CD4-positive, alpha-beta memory T cell (primary cell): ENCODE measurements at regions not wholly inside any gene's neighbourhood (a gene's known extent, or its start where the extent isn't known, plus 50 kb on each side); places are given as distances from the start of the nearest gene placed in this dataset.
A peak's percentile ranks its signal among the peaks of the same experiment; 100 is the strongest.

Experiments used
- CTCF ChIA-PET: fragments of 350-600 bp; sonication (Branson Sonifier 250); formaldehyde crosslinking; loops from one replicate; lab custom pipeline; 2021; ENCODE audit warnings: inconsistent platforms; ENCODE audit not compliant: partially characterized antibody; lab: Charles Lee
- POLR2A ChIA-PET: fragments of 350-600 bp; sonication (Branson Sonifier 250); formaldehyde crosslinking; loops from one replicate; lab custom pipeline; 2021; ENCODE audit not compliant: partially characterized antibody; lab: Charles Lee
- DNase-seq, 5 donors: peaks; one replicate each; pipeline versions ENCODE4 v3.0.0 to v3.0.0-alpha.2; 2020 to 2022; ENCODE audit warnings: mixed read lengths in 1 of 5
- H3K27ac ChIP-seq: one replicate; pipeline ENCODE4 v1.7.0; 2013; ENCODE audit warnings: low read depth, low read length
- H3K27me3 ChIP-seq: 2 replicates; pipeline ENCODE4 v1.7.0; 2013; ENCODE audit warnings: mild to moderate bottlenecking, low read length, moderate library complexity; ENCODE audit not compliant: insufficient read depth
- H3K36me3 ChIP-seq: 2 replicates; pipeline ENCODE4 v1.7.0; 2013; ENCODE audit warnings: mild to moderate bottlenecking, low read length, moderate library complexity; ENCODE audit not compliant: insufficient read depth
- H3K4me1 ChIP-seq: 2 replicates; pipeline ENCODE4 v1.7.0; 2013; ENCODE audit warnings: mild to moderate bottlenecking, low read length, moderate library complexity; ENCODE audit not compliant: insufficient read depth
- H3K4me3 ChIP-seq, 2 donors: one replicate each; pipeline ENCODE4 v1.7.0; 2013; ENCODE audit warnings: low read length in 2 of 2, mild to moderate bottlenecking in 1 of 2
- H3K9me3 ChIP-seq, 2 donors: one replicate each; pipeline ENCODE4 v1.7.0; 2013; ENCODE audit warnings: low read length in 2 of 2, control low read depth in 1 of 2; ENCODE audit not compliant: control insufficient read depth in 1 of 2
- H3K27ac Mint-ChIP-seq, 7 donors: one replicate each; pipeline ENCODE4 v1.8.0; 2020 to 2021; ENCODE audit warnings: mixed read lengths in 7 of 7, mild to moderate bottlenecking in 6 of 7, inconsistent platforms in 3 of 7, moderate library complexity in 3 of 7
- H3K27me3 Mint-ChIP-seq, 2 donors: one replicate each; pipeline ENCODE4 v1.8.0; 2020 to 2021; ENCODE audit warnings: mixed read lengths in 2 of 2
- H3K36me3 Mint-ChIP-seq, 2 donors: one replicate each; pipeline ENCODE4 v1.8.0; 2020 to 2021; ENCODE audit warnings: mixed read lengths in 2 of 2, inconsistent platforms in 1 of 2, mild to moderate bottlenecking in 1 of 2
- H3K4me1 Mint-ChIP-seq, 4 donors: one replicate each; pipeline ENCODE4 v1.8.0; 2020 to 2021; ENCODE audit warnings: mixed read lengths in 4 of 4, mild to moderate bottlenecking in 1 of 4
- H3K4me3 Mint-ChIP-seq, 8 donors: one replicate each; pipeline ENCODE4 v1.8.0; 2020 to 2021; ENCODE audit warnings: mixed read lengths in 8 of 8, mild to moderate bottlenecking in 7 of 8, moderate library complexity in 6 of 8, inconsistent platforms in 3 of 8
- H3K9me3 Mint-ChIP-seq, 8 donors: one replicate each; pipeline ENCODE4 v1.8.0; 2020 to 2021; ENCODE audit warnings: mixed read lengths in 8 of 8, mild to moderate bottlenecking in 5 of 8, inconsistent platforms in 3 of 8, moderate library complexity in 1 of 8
- intact Hi-C: fragments of 100-400 bp; cut with micrococcal nuclease; formaldehyde crosslinking; loops from one replicate; pipeline ENCODE4 v1.15.1; 2023

DNA sequence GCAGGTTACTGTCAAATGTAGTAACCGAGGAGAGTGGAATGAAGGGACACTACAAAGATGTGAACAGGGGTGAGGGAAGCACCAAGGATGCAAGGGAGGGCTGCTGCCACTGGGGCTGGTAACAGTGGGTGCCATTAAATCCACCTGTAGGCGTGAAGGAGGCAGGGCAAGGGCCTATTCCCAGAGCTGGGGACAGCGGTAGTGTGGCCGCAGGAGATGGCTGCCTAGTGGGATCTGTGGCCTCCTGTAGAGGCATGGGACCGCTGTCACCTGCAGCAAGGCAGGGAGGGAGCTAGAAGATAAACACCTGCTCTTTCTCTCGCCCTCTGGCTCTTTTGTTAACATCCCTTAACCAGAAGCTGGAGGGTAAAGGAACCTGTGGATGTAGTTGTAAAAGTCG lies 80.5 kb upstream of the CNIH3 start:
- CTCF ChIA-PET: no interaction called here
- Mint-ChIP-seq H3K27me3 (peaks cover 2 to 9% of the 10 kb centered on the region in 2 donors), H3K9me3 (no peaks in the 10 kb centered on the region), H3K4me1 (peaks cover 0 to 2% (median 0%) of the 10 kb centered on the region in 4 donors), H3K4me3 (no peak overlapping the region), H3K36me3 (no peaks in the 10 kb centered on the region), H3K27ac (no peak overlapping the region)
- intact Hi-C loops: no loop called here
- Histone ChIP-seq H3K27ac (no peak overlapping the region), H3K4me3 (no peak overlapping the region), H3K36me3 (no peaks in the 10 kb centered on the region), H3K9me3 (no peaks in the 10 kb centered on the region), H3K4me1 (no peaks in the 10 kb centered on the region), H3K27me3 (no peaks in the 10 kb centered on the region)
- POLR2A ChIA-PET: no interaction called here
- DNase-seq: no peak

DNA sequence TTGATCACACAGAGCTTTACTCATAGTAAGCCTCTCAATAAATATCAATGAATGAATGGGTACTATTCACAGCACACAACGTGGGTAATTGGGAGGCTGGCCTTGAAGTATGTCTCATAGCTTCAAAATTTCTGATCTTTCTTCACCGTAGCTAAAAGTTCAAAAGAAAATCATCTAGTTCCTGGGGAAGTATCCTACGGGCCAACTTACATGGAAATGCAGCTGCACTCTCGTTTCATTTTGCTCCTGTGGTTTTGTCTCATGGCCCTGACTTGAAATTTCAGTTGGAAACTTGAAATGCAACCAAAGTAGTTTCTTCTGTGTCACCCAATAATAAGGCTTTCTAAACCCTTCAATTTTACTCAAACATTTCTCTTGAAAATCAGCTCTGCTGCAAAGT lies 76.1 kb upstream of the CNIH3 start:
- H3K27ac Mint-ChIP-seq: no peak overlapping the region
- peaks cover 12% of the 10 kb centered on the region for H3K4me1 ChIP-seq
- ChIA-PET POLR2A (no interaction called here), CTCF (no interaction called here)
- H3K36me3 ChIP-seq: no peaks in the 10 kb centered on the region
- H3K36me3 Mint-ChIP-seq: no peaks in the 10 kb centered on the region
- no peak overlapping the region for H3K27ac ChIP-seq
- no peak overlapping the region for H3K4me3 ChIP-seq
- no peaks in the 10 kb centered on the region for H3K9me3 Mint-ChIP-seq
- no peak overlapping the region for H3K4me3 Mint-ChIP-seq
- H3K4me1 Mint-ChIP-seq: peaks cover 10 to 16% (median 12%) of the 10 kb centered on the region in 4 donors
- H3K27me3 Mint-ChIP-seq: no peaks in the 10 kb centered on the region
- no peaks in the 10 kb centered on the region for H3K27me3 ChIP-seq
- H3K9me3 ChIP-seq: no peaks in the 10 kb centered on the region
- no peak for DNase-seq
- intact Hi-C loops: no loop called here

DNA sequence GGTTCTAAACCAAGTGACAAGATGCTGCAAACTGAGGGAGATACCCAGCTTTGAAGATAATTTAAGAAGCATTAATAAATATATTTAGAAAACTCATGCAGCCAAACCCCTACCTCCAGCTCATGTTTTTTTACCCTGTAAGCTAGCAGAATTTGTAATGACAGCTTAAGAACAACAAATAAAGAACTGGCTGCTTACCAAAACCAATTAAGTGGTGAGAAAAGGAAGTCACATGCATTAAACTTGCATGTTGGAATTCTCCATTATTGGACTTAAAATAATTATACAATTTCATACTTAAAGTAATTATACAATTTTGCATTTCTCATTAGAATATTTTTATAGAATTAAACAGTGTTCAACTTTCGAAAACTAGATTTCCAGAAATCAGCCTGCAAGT lies 75.6 kb upstream of the CNIH3 start:
- H3K4me1 Mint-ChIP-seq: peaks cover 8 to 16% (median 12%) of the 10 kb centered on the region in 4 donors
- H3K27me3 ChIP-seq: no peaks in the 10 kb centered on the region
- intact Hi-C loops: no loop called here
- H3K36me3 ChIP-seq: no peaks in the 10 kb centered on the region
- H3K27ac ChIP-seq: no peak overlapping the region
- ChIA-PET POLR2A (no interaction called here), CTCF (no interaction called here)
- DNase-seq: no peak
- no peak overlapping the region for H3K4me3 ChIP-seq
- H3K9me3 Mint-ChIP-seq: no peaks in the 10 kb centered on the region
- no peaks in the 10 kb centered on the region for H3K27me3 Mint-ChIP-seq
- peaks cover 12% of the 10 kb centered on the region for H3K4me1 ChIP-seq
- H3K27ac Mint-ChIP-seq: no peak overlapping the region
- no peaks in the 10 kb centered on the region for H3K36me3 Mint-ChIP-seq
- H3K4me3 Mint-ChIP-seq: no peak overlapping the region
- no peaks in the 10 kb centered on the region for H3K9me3 ChIP-seq

DNA sequence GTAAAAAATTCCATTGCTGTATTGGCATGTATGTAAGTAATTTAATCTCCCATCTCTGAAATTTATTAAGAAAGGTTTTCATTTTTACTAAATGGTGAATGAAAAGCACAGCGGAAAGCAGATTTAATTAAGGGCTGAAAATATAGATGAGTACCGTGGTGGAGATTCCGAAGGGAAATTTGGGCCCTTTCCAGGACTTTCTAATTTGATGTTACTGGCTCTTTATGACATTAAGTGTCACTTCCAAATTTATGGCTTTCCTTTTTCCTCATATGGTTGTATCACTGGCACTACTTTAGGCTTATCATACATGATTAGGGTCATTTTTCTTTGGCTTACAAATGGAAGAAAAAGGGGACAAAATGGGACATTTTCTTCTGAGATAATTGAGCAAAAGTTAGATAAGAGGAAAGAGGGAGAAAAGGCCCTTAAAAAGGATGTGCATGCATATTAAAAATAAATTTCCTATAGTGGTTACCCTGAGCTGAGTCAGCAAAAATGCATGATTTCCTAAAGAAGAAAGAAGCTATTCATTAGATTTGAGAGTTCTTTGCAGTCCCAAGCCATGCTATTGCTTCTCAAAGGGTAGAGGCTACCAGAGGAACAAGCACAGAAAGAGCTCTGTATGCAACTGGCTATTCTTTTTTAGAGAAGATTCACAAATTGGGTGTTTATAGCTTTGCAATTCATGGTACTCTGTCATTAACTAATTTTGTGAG lies 74.9 kb upstream of the CNIH3 start:
- H3K27ac ChIP-seq: no peak overlapping the region
- H3K27me3 ChIP-seq: no peaks in the 10 kb centered on the region
- H3K4me3 ChIP-seq: no peak overlapping the region
- Mint-ChIP-seq H3K4me3 (no peak overlapping the region), H3K27ac (no peak overlapping the region), H3K9me3 (no peaks in the 10 kb centered on the region), H3K36me3 (no peaks in the 10 kb centered on the region), H3K27me3 (no peaks in the 10 kb centered on the region), H3K4me1 (peaks cover 8 to 16% (median 12%) of the 10 kb centered on the region in 4 donors)
- intact Hi-C loops: no loop called here
- ChIA-PET POLR2A (no interaction called here), CTCF (no interaction called here)
- no peak for DNase-seq
- no peaks in the 10 kb centered on the region for H3K9me3 ChIP-seq
- peaks cover 12% of the 10 kb centered on the region for H3K4me1 ChIP-seq
- H3K36me3 ChIP-seq: no peaks in the 10 kb centered on the region

DNA sequence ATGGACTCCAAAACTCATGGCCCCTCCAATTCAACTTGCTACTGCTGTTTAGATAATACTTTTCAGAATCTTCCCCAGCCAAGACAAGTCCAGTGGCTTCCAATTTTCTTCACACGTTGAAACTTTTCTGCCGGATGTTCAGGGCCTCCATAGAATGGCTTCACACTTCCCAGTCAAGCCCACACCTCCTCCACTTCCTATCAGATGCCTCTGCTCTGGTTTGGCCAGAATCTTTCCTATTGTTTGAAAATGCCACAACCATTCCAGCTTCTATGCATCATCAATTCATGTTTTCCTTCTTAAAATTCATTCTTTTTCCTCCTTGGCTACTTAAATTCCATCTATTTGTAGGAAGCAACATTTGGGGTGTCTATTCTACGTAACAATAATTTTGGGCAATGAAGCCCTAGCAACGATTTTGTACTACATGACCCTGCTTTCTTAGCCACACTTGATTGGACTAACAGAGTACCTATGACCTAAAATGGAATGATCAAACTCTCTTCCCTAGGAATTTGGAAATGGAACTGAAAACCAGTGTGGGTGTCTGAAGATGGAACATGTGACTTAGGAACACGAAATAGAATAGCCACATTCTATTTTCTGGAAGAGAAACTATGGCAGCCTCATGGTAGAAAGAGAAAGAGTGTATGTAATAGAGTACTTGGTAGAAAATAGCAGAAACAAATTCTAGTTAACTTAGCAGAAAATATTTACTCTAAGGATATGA lies 74.1 kb upstream of the CNIH3 start:
- no peak overlapping the region for H3K4me3 Mint-ChIP-seq
- H3K4me1 Mint-ChIP-seq: peaks cover 8 to 16% (median 12%) of the 10 kb centered on the region in 4 donors
- Histone ChIP-seq H3K36me3 (no peaks in the 10 kb centered on the region), H3K4me1 (peaks cover 12% of the 10 kb centered on the region), H3K4me3 (no peak overlapping the region), H3K27ac (no peak overlapping the region), H3K27me3 (no peaks in the 10 kb centered on the region), H3K9me3 (no peaks in the 10 kb centered on the region)
- no peaks in the 10 kb centered on the region for H3K36me3 Mint-ChIP-seq
- H3K27ac Mint-ChIP-seq: no peak overlapping the region
- POLR2A ChIA-PET: no interaction called here
- no peaks in the 10 kb centered on the region for H3K27me3 Mint-ChIP-seq
- intact Hi-C loops: no loop called here
- H3K9me3 Mint-ChIP-seq: no peaks in the 10 kb centered on the region
- no peak for DNase-seq
- CTCF ChIA-PET: interaction anchor here (1.6 kb wide), 1 partner anchor 29 kb away, joined by 5 read pairs; no protein-coding TSS in a partner anchor

DNA sequence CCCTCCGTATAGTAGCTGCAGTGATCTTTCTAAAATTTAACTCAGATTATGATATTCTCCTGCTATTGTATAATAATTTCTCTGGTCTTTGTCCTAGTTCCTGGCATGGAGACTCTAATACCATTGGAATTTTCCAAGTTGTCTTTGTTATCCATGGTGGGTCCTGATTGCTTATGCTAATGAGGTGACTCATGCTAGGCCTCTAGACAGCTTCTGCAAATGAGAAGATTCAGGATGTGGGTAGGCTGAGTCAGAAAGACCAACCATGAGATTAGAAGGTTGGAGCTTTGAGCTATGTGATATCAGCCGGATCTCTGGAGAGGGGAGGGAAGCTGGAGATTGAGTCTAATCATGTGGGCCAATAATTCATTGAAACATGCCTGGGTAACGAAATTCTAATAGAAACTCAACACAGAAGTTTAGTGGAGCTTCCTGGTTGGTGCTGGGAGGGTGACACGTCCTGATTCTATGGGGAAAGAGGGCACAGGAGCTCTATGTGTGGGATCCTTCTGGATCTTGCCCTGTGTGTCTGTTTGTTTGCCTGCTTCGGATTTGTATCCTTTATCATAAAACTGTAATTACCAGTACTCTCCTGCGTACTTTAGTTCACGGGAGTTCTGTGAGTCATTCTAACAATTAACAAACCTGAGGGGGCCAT lies 73.2 kb upstream of the CNIH3 start:
- ChIA-PET POLR2A (no interaction called here), CTCF (interaction anchor here (0.9 to 1.6 kb wide), 2 partner anchors 29 to 31 kb away, joined by 3 to 5 read pairs; no protein-coding TSS in a partner anchor)
- H3K9me3 Mint-ChIP-seq: no peaks in the 10 kb centered on the region
- H3K4me3 ChIP-seq: no peak overlapping the region
- H3K4me3 Mint-ChIP-seq: peak overlapping the region in 1 of 8 donors; percentile 16
- intact Hi-C loops: no loop called here
- H3K9me3 ChIP-seq: no peaks in the 10 kb centered on the region
- no peaks in the 10 kb centered on the region for H3K27me3 Mint-ChIP-seq
- DNase-seq: peak in 3 of 5 donors; percentile 4 to 64 (median 20)
- no peaks in the 10 kb centered on the region for H3K36me3 Mint-ChIP-seq
- peak overlapping the region in 1 of 7 donors; percentile 5 for H3K27ac Mint-ChIP-seq
- H3K27me3 ChIP-seq: no peaks in the 10 kb centered on the region
- H3K36me3 ChIP-seq: no peaks in the 10 kb centered on the region
- H3K27ac ChIP-seq: no peak overlapping the region
- H3K4me1 ChIP-seq: peaks cover 12% of the 10 kb centered on the region
- H3K4me1 Mint-ChIP-seq: peaks cover 8 to 16% (median 12%) of the 10 kb centered on the region in 4 donors

DNA sequence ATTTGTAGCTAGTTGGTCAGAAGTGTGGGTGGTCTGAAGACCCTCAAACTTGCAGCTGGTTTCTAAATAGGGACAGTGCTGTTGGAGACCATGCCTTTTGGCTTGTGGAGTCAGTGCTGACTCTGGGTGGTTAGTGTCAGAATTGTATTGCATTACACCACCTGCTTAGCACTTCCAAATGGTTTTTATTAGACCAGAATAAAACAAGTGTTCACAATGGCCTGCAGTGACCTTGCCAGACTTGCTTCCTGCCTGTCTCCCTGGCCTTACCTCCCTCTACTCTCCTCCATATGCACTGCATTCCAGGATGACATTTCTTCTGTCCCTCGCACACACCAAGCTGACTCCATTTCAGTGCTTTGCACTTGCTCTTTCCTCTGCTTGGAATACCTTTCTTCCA lies 72.7 kb upstream of the CNIH3 start:
- POLR2A ChIA-PET: no interaction called here
- H3K4me1 Mint-ChIP-seq: peaks cover 8 to 16% (median 12%) of the 10 kb centered on the region in 4 donors

More for the DNA sequence above, 72.7 kb upstream of the CNIH3 start:
- H3K9me3 ChIP-seq: no peaks in the 10 kb centered on the region
- H3K27me3 ChIP-seq: no peaks in the 10 kb centered on the region
- Mint-ChIP-seq H3K27me3 (no peaks in the 10 kb centered on the region), H3K36me3 (no peaks in the 10 kb centered on the region), H3K4me3 (peak overlapping the region in 3 of 8 donors; percentile 3 to 17 (median 14)), H3K27ac (peak overlapping the region in 1 of 7 donors; percentile 25), H3K9me3 (no peaks in the 10 kb centered on the region)
- no peaks in the 10 kb centered on the region for H3K36me3 ChIP-seq
- H3K27ac ChIP-seq: no peak overlapping the region
- H3K4me1 ChIP-seq: peaks cover 12% of the 10 kb centered on the region
- no peak for DNase-seq
- CTCF ChIA-PET: interaction anchor here (0.9 to 1.6 kb wide), 2 partner anchors 30 to 31 kb away, joined by 3 to 5 read pairs; no protein-coding TSS in a partner anchor
- intact Hi-C loops: no loop called here
- no peak overlapping the region for H3K4me3 ChIP-seq
